ENCODE measurements at regions not wholly inside any gene's neighbourhood (a gene's known extent, or its start where the extent isn't known, plus 50 kb on each side); places are given as distances from the start of the nearest gene placed in this dataset.

DNA sequence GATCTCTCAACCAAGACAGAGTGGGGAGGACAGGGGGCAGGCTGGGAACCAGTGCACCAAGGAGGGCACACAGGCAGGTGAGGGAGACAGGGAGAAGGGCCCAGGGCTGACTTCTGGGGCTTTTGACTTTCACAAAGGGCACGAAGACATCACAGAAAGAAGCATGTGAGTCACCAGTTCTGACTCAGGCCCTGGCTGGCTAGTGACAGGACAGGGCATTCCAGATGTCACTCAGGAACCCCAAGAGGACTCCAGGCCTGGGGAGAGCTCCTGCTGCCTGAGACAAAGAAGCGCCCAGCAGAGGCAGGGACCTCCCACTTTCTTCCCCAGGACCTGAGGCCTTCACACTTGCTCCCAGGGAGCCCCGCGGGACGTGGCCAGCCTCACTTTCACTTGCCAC lies 497.2 kb downstream of the BUD13 start:
- in situ Hi-C loops (cut with MboI; ENCODE audit: low sequenced_read_pairs, unreplicated experiment): no loop called here
- no peak for DNase-seq (ENCODE audit: low spot score)
- TF ChIP-seq, protein P1, sequence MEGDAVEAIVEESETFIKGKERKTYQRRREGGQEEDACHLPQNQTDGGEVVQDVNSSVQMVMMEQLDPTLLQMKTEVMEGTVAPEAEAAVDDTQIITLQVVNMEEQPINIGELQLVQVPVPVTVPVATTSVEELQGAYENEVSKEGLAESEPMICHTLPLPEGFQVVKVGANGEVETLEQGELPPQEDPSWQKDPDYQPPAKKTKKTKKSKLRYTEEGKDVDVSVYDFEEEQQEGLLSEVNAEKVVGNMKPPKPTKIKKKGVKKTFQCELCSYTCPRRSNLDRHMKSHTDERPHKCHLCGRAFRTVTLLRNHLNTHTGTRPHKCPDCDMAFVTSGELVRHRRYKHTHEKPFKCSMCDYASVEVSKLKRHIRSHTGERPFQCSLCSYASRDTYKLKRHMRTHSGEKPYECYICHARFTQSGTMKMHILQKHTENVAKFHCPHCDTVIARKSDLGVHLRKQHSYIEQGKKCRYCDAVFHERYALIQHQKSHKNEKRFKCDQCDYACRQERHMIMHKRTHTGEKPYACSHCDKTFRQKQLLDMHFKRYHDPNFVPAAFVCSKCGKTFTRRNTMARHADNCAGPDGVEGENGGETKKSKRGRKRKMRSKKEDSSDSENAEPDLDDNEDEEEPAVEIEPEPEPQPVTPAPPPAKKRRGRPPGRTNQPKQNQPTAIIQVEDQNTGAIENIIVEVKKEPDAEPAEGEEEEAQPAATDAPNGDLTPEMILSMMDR (IDR thresholded peaks at IDR 0.05; ENCODE audit: borderline replicate concordance, control extremely low read depth, extremely low read depth, insufficient read depth, missing control alignments): no peak

DNA sequence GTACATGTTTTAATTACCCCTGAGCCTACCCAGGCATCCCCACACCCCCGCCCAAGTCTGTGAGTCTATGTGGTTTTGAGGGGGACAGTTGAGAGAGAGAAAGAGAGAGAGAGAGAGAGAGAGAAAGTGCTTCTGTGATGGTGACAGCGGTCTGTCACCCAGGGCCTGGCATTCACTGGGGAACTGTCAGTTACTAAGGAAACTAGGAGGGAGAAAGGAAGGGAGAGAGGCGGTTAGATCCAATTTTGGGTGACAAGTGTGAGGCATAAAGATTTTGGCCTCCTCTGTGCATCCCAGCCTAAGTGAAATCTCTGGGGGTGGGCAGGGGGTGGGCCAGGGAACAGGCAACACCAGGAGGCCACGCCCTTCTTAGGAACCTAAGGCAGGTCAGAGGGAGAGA lies 498.3 kb downstream of the BUD13 start:
- in situ Hi-C loops (cut with MboI; ENCODE audit: low sequenced_read_pairs, unreplicated experiment): no loop called here
- no peak for DNase-seq (ENCODE audit: low spot score)
- TF ChIP-seq, protein P1 (IDR thresholded peaks at IDR 0.05; ENCODE audit: borderline replicate concordance, control extremely low read depth, extremely low read depth, insufficient read depth, missing control alignments): no peak

DNA sequence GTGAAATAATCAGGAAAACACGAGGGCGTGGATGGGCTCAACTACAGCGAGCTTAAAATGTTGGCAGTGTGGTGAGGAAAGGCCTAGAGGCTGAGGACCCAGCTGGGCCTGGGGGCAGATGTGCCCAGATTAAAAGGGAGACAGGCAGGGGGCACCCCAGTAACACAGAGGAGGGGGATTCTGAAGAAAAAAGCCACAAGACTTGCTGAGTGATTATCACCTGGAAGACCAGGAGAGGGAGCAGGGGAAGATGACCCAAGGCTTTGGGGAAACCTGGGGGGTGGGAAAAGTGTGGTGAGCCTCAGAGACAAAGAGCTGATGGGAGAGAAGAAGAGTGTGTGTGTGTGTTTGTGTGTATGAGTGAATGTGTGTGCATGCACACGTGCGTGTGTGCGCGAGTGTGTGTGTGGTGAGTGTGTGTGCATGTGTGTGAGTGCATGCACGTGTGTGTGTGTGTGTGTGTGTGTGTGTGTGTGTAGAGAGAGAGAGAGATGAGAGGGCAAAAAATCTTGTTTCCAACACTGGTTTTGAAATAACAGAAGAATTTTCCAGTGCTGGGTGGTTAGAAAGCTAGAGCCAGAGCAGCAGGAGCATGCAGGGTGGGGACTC lies 500.5 kb downstream of the BUD13 start:
- DNase-seq (ENCODE audit: low spot score): no peak
- TF ChIP-seq, protein P1 (IDR thresholded peaks at IDR 0.05; ENCODE audit: borderline replicate concordance, control extremely low read depth, extremely low read depth, insufficient read depth, missing control alignments): no peak
- in situ Hi-C loops (cut with MboI; ENCODE audit: low sequenced_read_pairs, unreplicated experiment): no loop called here

DNA sequence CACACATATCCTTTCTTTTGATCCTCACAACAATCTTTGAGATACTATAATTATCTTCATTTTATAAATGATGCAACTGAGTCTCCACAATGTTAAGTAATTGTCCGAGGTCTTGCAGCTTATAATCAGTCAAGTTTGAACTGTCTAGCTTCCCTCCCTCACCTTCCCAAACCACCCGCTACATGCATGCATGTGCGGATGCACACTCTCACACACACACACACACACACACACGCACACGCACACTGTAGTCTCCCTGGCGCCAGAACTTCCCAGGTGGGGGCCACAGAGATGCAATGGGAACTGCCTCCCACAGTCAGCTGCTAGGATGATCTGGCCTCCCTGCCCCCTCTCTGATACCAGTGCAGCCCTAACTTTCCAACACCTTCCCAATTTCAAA lies 501.3 kb downstream of the BUD13 start:
- in situ Hi-C loops (cut with MboI; ENCODE audit: low sequenced_read_pairs, unreplicated experiment): no loop called here
- TF ChIP-seq, protein P1 (IDR thresholded peaks at IDR 0.05; ENCODE audit: borderline replicate concordance, control extremely low read depth, extremely low read depth, insufficient read depth, missing control alignments): no peak
- no peak for DNase-seq (ENCODE audit: low spot score)

DNA sequence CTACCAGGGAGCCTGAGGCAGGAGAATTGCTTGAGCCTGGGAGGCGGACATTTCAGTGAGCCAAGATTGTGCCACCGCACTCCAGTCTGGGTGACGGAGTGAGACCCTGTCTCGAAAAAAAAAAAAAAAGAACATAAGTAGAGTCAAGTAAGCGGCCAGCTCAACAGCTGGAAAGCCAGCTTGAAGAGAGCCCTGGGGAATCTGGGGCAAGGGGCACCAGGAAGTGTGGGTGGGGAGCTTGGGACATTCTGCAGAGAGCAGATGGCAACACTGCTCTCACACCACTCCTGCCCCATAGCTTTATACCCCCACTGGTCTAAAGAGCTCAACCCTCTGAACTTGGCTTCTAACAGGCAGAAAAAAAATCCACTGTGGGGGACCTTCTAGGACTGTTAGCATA lies 505.6 kb downstream of the BUD13 start:
- in situ Hi-C loops (cut with MboI; ENCODE audit: low sequenced_read_pairs, unreplicated experiment): no loop called here
- TF ChIP-seq, protein P1 (IDR thresholded peaks at IDR 0.05; ENCODE audit: borderline replicate concordance, control extremely low read depth, extremely low read depth, insufficient read depth, missing control alignments): no peak
- no peak for DNase-seq (ENCODE audit: low spot score)

DNA sequence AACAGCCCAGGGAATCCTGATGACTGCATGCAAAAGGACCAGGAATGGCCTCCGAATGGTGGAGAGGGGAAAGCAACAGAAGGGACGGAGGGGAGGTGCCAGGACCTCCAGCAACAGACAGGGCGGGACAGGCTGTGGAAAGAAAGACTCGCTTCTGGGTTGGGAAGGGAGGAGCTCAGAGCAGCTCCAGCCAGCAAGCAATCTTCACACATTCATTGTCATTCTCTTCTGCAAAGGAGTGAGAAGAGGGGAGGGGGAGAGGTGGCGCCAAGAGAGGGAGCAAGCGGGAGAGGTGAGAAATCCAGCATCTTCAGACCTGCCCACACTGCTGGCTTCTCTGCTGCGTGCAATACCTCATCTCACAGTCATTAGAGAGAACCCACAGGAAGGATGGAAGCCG lies 509.0 kb downstream of the BUD13 start:
- in situ Hi-C loops (cut with MboI; ENCODE audit: low sequenced_read_pairs, unreplicated experiment): no loop called here
- DNase-seq (ENCODE audit: low spot score): no peak
- TF ChIP-seq, protein P1 (IDR thresholded peaks at IDR 0.05; ENCODE audit: borderline replicate concordance, control extremely low read depth, extremely low read depth, insufficient read depth, missing control alignments): no peak

Measured in GM13976 (cell line).